A549 (cell line): ENCODE measurements at regions not wholly inside any gene's neighbourhood (a gene's known extent, or its start where the extent isn't known, plus 50 kb on each side); places are given as distances from the start of the nearest gene placed in this dataset.

Experiments used
- ATAC-seq, 2 experiments: fragments of 200-7000 bp in 1 of 2; fragments of >200 bp in 1 of 2; cut with Nextera tagmentation in 1 of 2; cut with Tn5 transposase in 1 of 2; 3 replicates each; pipeline versions ENCODE4 v1.8.0 to v1.9.1; 2018 to 2020; ENCODE audit warnings: mild to moderate bottlenecking in 1 of 2, moderate library complexity in 1 of 2
- CTCF ChIA-PET: fragments of 300-600 bp; sonication (Branson Sonifier 250); formaldehyde crosslinking; extraction: SDS; loops from one replicate; lab custom pipeline; 2021; ENCODE audit warnings: antibody characterized with exemption, inconsistent platforms; lab: Yijun Ruan, JAX
- POLR2A ChIA-PET: fragments of 350-600 bp; formaldehyde crosslinking; extraction: SDS; loops from one replicate; lab custom pipeline; 2021; ENCODE audit warnings: antibody characterized with exemption, inconsistent platforms; lab: Yijun Ruan, JAX
- DNase-seq, 2 experiments: peaks; one replicate each; pipeline versions ENCODE4 v3.0.0 to v3.0.0-alpha.2; 2011 to 2016; ENCODE audit warnings: low read depth in 1 of 2, low spot score in 1 of 2
- FAIRE-seq: peaks from 2 replicates; lab custom pipeline; 2011; peaks lifted over from hg19 to GRCh38; lab: Jason Lieb, UNC
- H3K27ac ChIP-seq, 2 experiments: fragments of >200 bp; sonication (Bioruptor Twin); formaldehyde crosslinking; 3 replicates each; pipeline ENCODE4 v1.5.1; 2016 to 2017
- H3K4me1 ChIP-seq: fragments of >200 bp; sonication (Bioruptor Twin); formaldehyde crosslinking; 3 replicates; pipeline ENCODE4 v1.6.1; 2016
- H3K4me2 ChIP-seq: fragments of >200 bp; sonication (Bioruptor Twin); formaldehyde crosslinking; 3 replicates; pipeline ENCODE4 v1.6.1; 2016
- H3K4me3 ChIP-seq: fragments of >200 bp; sonication (Bioruptor Twin); formaldehyde crosslinking; 3 replicates; pipeline ENCODE4 v1.5.1; 2016
- H3K9me3 ChIP-seq: fragments of >200 bp; sonication (Bioruptor Twin); formaldehyde crosslinking; 3 replicates; pipeline ENCODE4 v1.6.1; 2016
- BCL3 ChIP-seq: fragments of >200 bp; sonication (Bioruptor Twin); formaldehyde crosslinking; IDR thresholded peaks from 3 replicates; pipeline ENCODE4 v1.6.1; 2016
- CBX2 ChIP-seq: fragments of 200-600 bp; sonication (generic); IDR thresholded peaks from 2 replicates; pipeline ENCODE4 v1.6.1; 2016; ENCODE audit warnings: low read depth, mild to moderate bottlenecking, borderline replicate concordance
- CHD4 ChIP-seq: fragments of 200-600 bp; sonication (generic); IDR thresholded peaks from 2 replicates; pipeline ENCODE4 v1.6.1; 2016; ENCODE audit warnings: antibody characterized with exemption, mild to moderate bottlenecking, borderline replicate concordance
- ESRRA ChIP-seq: fragments of 150-350 bp; IDR thresholded peaks from 2 replicates; pipeline ENCODE4 v1.6.1; 2014; ENCODE audit warnings: mild to moderate bottlenecking, low read length, borderline replicate concordance
- FOSL2 ChIP-seq, 2 experiments: fragments of 450-650 bp in 1 of 2; fragments of >200 bp in 1 of 2; sonication (Bioruptor Twin) in 1 of 2; formaldehyde crosslinking; IDR thresholded peaks; 2 replicates each; pipeline versions ENCODE4 v1.5.0 to v1.6.1; 2016 to 2020; ENCODE audit warnings: mild to moderate bottlenecking in 1 of 2, moderate library complexity in 1 of 2
- GATA3 ChIP-seq: IDR thresholded peaks from 2 replicates; pipeline ENCODE4 v1.6.1; 2012; ENCODE audit warnings: borderline replicate concordance
- HES2 ChIP-seq: fragments of >200 bp; sonication (Bioruptor Twin); formaldehyde crosslinking; IDR thresholded peaks from 2 replicates; pipeline ENCODE4 v1.6.1; 2016
- HOXA7 ChIP-seq: fragments of 250-450 bp; sonication (Bioruptor Pico); IDR thresholded peaks from 2 replicates; pipeline ENCODE4 v1.5.0; 2020; ENCODE audit warnings: mild to moderate bottlenecking, moderate library complexity
- HOXB13 ChIP-seq: fragments of 250-450 bp; sonication (Bioruptor Pico); IDR thresholded peaks from 2 replicates; pipeline ENCODE4 v1.5.0; 2020; ENCODE audit warnings: low read depth, mild to moderate bottlenecking, moderate library complexity
- JUN ChIP-seq, 2 experiments: fragments of >200 bp; sonication (Bioruptor Twin); formaldehyde crosslinking; IDR thresholded peaks; 2 replicates in 1 of 2; 3 replicates in 1 of 2; pipeline ENCODE4 v1.6.1; 2016 to 2017
- JUNB ChIP-seq: fragments of >200 bp; sonication (Bioruptor Twin); formaldehyde crosslinking; IDR thresholded peaks from 2 replicates; pipeline ENCODE4 v1.6.1; 2016
- KDM1A ChIP-seq: fragments of 200-600 bp; sonication (generic); IDR thresholded peaks from 2 replicates; pipeline ENCODE4 v1.6.1; 2016; ENCODE audit warnings: low read depth, mild to moderate bottlenecking
- KDM5A ChIP-seq: fragments of 200-600 bp; sonication (generic); IDR thresholded peaks from 2 replicates; pipeline ENCODE4 v1.6.1; 2016; ENCODE audit warnings: antibody characterized with exemption, mild to moderate bottlenecking
- NFE2L2 ChIP-seq: fragments of 150-350 bp; conservative IDR thresholded peaks from 2 replicates; pipeline ENCODE4 v1.6.1; 2014; ENCODE audit warnings: low read length
- SREBF2 ChIP-seq: fragments of 450-650 bp; IDR thresholded peaks from 2 replicates; pipeline ENCODE4 v1.6.1; 2014; ENCODE audit warnings: mild to moderate bottlenecking, moderate library complexity
- TFCP2L1 ChIP-seq: fragments of 250-450 bp; sonication (Bioruptor Pico); IDR thresholded peaks from 2 replicates; pipeline ENCODE4 v1.5.0; 2021; ENCODE audit warnings: mild to moderate bottlenecking
- TP53 ChIP-seq: fragments of 250-450 bp; sonication (Bioruptor Pico); IDR thresholded peaks from 2 replicates; pipeline ENCODE4 v1.5.0; 2021; ENCODE audit warnings: mild to moderate bottlenecking, moderate library complexity
- WGBS: methylation state at CpG from one replicate; pipeline ENCODE4 v1.1.6; 2017; ENCODE audit errors: missing lambda C conversion rate; 5-methylcytosine and 5-hydroxymethylcytosine counted together
- TF ChIP-seq, protein P1 (sequence below): fragments of 250-450 bp; sonication (Bioruptor Pico); IDR thresholded peaks from 2 replicates; pipeline ENCODE4 v1.5.0; 2021; ENCODE audit warnings: mild to moderate bottlenecking, moderate library complexity, borderline replicate concordance
- TF ChIP-seq, protein P2 (sequence below): IDR thresholded peaks from 2 replicates; pipeline ENCODE4 v1.6.1; 2012

DNA sequence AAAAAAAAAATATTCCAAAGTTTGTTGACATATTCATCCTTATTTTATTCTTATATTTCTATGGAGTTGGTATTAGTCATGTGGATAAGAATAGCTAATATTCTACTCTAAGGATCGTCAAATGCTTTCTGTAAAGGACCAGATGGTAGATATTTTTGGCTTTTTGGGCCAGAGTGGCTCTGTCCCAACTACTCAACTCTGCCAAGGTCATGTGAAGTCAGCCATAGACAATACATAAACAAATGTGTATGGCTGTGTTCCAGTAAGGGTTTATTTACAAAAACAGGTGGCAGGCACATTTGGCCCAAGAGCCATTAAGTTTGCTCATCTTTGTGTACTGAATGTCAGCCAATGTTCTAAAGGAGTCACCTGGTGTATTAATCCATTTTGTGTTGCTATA is 131.8 kb downstream of the TBX5 start:
- FAIRE-seq, result no peak
- no peak for DNase-seq
- CTCF ChIA-PET, result interaction anchor here (0.7 to 1.6 kb wide), 2 partner anchors 274 to 308 kb away, joined by 3 read pairs; no protein-coding TSS in a partner anchor
- 0% methylated on average over 1 of the region's 1 CpG for WGBS
- POLR2A ChIA-PET, result no interaction called here
- no peak for ATAC-seq
- H3K27ac ChIP-seq, result no peak overlapping the region
- no peak overlapping the region for H3K4me2 ChIP-seq
- no peaks in the 10 kb centered on the region for H3K9me3 ChIP-seq
- H3K4me3 ChIP-seq, result no peak overlapping the region
- H3K4me1 ChIP-seq, result no peaks in the 10 kb centered on the region
- no peak for TF ChIP-seq CHD4
- TF ChIP-seq SREBF2, result no peak
- no peak for TF ChIP-seq BCL3
- no peak for TF ChIP-seq HOXB13 (CRISPR knock-in tag)
- no peak for TF ChIP-seq HES2

GRCh38 chr12:114272605-114273004 is 133.3 kb downstream of the TBX5 start:
- H3K9me3 ChIP-seq, result no peaks in the 10 kb centered on the region
- DNase-seq (no peak), FAIRE-seq (no peak), ATAC-seq (no peak)
- H3K4me2 ChIP-seq, result no peak overlapping the region
- POLR2A ChIA-PET, result no interaction called here
- CTCF ChIA-PET, result no interaction called here
- no peak overlapping the region for H3K4me3 ChIP-seq
- no peaks in the 10 kb centered on the region for H3K4me1 ChIP-seq
- H3K27ac ChIP-seq, result no peak overlapping the region
- TF ChIP-seq ESRRA (no peak), TFCP2L1 (CRISPR knock-in tag) (no peak), KDM1A (no peak), CBX2 (no peak)
- 0% methylated on average over 5 of the region's 5 CpGs for WGBS

- no peak overlapping the region for H3K27ac ChIP-seq
- DNase-seq, result no peak
- CTCF ChIA-PET, result no interaction called here
- WGBS, result 0% methylated on average over 2 of the region's 2 CpGs
- no peak overlapping the region for H3K4me3 ChIP-seq
- no peaks in the 10 kb centered on the region for H3K9me3 ChIP-seq
- FAIRE-seq, result no peak
- no peak for ATAC-seq
- H3K4me1 ChIP-seq, result no peaks in the 10 kb centered on the region
- POLR2A ChIA-PET, result no interaction called here
- H3K4me2 ChIP-seq, result no peak overlapping the region
- no peak for TF ChIP-seq HOXA7 (CRISPR knock-in tag)
- TF ChIP-seq, protein P1, sequence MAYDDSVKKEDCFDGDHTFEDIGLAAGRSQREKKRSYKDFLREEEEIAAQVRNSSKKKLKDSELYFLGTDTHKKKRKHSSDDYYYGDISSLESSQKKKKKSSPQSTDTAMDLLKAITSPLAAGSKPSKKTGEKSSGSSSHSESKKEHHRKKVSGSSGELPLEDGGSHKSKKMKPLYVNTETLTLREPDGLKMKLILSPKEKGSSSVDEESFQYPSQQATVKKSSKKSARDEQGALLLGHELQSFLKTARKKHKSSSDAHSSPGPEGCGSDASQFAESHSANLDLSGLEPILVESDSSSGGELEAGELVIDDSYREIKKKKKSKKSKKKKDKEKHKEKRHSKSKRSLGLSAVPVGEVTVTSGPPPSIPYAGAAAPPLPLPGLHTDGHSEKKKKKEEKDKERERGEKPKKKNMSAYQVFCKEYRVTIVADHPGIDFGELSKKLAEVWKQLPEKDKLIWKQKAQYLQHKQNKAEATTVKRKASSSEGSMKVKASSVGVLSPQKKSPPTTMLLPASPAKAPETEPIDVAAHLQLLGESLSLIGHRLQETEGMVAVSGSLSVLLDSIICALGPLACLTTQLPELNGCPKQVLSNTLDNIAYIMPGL (CRISPR knock-in tag), result no peak
- no peak for TF ChIP-seq FOSL2 (IDR thresholded peaks at IDR 0.05)
- no peak for TF ChIP-seq FOSL2 (CRISPR knock-in tag; IDR thresholded peaks at IDR 0.05)
- TF ChIP-seq NFE2L2, result no peak
- no peak for TF ChIP-seq KDM1A
- TF ChIP-seq, protein P2, sequence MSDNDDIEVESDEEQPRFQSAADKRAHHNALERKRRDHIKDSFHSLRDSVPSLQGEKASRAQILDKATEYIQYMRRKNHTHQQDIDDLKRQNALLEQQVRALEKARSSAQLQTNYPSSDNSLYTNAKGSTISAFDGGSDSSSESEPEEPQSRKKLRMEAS, result no peak
- no peak for TF ChIP-seq HES2
- no peak for TF ChIP-seq JUN (IDR thresholded peaks at IDR 0.05)
- TF ChIP-seq TP53 (CRISPR knock-in tag), result no peak
- TF ChIP-seq KDM5A, result no peak
- TF ChIP-seq TFCP2L1 (CRISPR knock-in tag), result no peak
- TF ChIP-seq GATA3, result no peak
- TF ChIP-seq CHD4, result no peak
- no peak for TF ChIP-seq JUNB
- TF ChIP-seq, all 56 proteins: peak for 0
Observed at GRCh38 chr12:114272071-114272470, 133.9 kb downstream of the TBX5 start.
